GM21825 (cell line): ENCODE measurements at regions not wholly inside any gene's neighbourhood (a gene's known extent, or its start where the extent isn't known, plus 50 kb on each side); places are given as distances from the start of the nearest gene placed in this dataset.

ENCODE experiments used
- ATAC-seq: cut with Tn5 transposase; IDR thresholded peaks from one replicate; pipeline ENCODE4 v1.9.1; 2021; ENCODE audit warnings: mild to moderate bottlenecking, moderate library complexity; ENCODE audit not compliant: unreplicated experiment

DNA sequence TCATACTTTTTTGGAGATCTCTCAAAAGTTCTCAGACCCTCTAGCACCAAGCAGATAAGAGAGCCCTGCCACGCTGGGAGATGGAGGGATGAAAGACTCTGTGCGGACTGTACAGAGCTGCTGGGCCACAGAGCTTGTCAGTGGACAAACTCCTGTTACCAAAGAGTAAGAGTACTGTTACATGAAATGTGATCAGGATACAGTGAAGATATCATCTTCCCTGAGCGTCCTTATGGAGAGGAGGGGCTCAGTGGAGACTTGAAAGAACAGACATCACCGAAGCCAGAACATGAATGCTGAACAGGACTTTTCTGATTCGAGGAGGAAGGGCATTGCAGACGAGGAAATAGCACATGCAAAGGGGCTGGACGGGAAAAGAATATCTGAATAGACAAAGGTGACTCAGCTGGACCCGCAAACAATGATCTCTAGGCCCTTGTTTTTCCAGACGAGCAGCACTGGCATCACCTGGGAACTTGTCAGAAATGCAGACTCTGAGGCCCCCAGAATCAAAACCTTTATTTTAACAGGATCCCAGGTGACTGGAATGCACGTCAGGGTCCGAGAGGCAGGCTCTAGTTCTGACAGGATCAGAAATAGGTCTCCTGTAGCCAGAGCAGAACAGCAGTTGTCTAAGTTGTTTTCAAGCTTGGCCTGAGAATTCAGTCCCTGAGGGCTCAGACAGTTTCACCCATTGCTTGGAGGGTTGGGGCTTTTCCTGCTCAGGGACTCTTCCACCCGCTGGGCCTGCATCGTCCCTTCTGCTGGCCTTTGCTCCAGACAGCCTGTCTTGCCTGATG is 277.9 kb downstream of the RPLP1 start:
- ATAC-seq, result no peak

DNA sequence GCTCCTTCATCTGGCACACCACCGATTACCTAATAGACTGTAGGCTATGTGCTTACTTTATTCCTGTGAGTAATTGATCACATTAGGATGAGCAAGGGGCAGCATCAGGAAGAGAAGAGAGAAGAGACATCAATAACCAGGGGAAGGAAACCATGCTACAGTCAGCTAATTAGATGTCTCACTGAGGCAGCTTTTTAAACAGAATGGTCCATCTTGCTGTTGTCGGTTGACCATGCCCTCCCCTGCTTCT is 278.4 kb downstream of the RPLP1 start:
- ATAC-seq, result no peak

DNA sequence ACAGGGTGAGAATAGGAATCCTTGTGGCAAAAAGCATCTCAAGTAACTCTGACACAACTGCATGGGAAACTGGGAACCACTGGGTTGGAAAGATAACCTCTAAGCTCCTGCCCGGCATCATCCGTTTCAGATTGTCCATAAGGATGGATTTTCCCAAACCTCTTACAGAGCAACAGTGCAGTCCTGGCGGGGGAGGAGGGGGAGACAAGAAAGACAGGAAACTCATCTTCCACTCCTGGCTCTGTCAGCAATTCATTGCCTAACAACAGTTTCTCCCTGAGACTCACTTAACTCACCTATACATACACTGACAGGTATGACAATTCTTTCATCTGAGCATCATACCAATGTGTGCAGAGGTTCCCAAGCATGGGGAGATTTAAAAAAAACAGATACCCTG is 279.0 kb downstream of the RPLP1 start:
- ATAC-seq, result no peak

DNA sequence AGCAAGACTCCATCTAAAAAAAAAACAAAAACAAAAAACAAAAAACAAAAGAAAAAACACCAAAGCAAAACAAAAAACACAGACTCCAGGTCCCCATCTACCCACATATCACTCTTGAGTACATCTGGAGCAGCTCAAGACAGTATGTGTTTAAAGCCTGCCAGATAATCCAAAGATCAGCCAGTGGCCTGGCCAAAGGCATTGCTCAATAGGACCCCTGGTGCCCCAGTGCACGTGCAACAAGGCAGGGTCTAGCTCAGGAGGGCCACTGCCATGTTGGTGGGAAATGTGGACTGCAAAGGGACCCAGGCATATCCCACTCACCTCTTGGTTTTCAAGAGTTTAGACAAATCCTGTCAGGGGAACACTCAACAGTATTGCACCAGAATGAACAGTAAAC is 279.5 kb downstream of the RPLP1 start:
- ATAC-seq, result no peak

DNA sequence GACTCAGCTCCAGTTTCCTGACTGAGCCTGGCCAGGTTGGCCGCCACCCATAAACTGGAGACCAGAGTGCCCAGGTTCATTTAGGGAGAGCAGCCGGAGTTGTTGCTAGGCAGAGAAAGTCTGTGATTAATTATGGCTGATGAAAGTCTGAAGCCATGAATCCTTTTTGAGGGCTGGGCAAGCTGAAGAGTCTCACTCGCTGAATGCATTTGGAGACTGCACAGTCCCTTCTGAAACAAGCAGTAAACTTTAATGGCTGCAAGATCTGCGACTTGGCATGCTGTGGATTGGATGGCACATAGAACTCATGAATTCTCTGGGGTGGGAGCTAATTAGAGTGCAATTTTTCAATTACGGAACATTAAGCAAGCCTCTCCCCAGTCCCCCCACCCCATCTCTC is 282.1 kb downstream of the RPLP1 start:
- ATAC-seq, result no peak

DNA sequence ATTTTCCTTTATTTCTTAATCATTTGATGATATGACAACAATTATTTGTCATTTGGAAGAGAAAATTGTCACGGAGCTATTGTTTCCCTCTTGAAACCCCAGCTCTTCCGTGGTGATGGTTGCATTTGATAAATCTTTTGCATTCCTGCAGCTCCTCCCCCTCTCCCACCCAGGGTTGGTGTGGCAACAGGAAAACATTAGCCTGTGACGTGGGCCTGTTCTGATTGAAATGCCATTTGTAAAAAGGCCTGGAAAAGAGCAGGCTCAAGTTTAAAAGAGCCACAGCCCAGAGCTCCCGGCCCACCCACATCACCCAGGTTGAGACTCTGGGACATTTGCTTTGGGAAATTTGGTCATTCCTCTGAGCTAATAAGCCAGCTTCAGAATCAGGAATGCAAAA is 282.5 kb downstream of the RPLP1 start:
- no peak for ATAC-seq

DNA sequence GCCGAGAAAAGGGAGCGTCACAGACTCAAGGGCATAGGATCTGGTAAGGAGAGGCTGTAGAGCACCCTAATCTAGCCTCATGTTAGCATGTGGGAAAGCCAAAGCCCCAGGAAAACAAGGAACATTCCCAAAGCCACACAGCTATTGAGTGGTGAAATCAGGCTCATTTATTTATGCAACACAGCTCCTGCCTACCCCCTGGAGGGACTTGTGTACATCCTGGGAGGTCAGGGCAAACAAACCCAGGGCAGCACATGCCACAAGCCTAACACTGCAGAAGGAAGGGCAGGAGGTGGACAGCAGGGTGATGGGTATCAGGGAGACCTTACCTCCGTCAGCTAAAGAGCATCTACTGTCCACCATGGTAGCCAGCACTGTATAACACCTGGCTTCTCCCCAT is 283.5 kb downstream of the RPLP1 start:
- no peak for ATAC-seq

DNA sequence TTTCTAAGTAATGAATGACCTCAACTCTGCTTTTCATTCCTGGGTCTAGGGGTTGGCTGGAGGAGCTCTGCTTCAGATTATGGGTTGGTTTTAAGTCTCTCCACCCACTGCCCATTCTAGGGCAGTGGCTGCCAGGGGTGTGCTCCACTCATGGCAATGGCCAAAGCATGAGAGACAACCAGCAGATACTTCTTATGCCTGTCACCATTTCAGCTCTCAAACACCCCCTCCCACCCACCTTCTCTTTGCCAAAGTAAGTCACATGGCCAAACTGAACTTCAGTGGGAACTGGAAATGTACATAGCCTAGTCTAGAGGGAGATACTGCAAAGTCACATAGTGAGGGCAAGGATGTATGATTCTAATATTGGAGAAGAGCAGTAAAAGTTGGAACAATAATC is 285.3 kb downstream of the RPLP1 start:
- no peak for ATAC-seq

DNA sequence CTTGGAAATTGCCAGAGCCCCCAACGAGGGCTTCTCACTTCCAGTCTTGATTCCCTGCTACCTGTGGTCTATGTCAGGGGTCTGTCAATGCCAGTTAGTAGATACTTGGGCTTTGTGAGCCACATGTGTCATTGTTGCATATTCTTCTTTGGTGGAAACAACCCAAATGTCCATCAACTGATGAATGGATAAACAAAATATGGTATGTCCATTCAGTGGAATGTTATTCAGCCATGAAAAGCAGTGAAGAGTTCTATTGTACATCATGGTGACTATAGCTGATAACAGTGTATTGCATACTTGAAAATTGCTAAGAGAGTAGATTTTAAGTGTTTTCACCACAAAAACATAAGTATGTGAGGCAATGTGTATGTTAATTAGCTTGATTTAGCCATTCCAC is 288.1 kb downstream of the RPLP1 start:
- ATAC-seq, result no peak

DNA sequence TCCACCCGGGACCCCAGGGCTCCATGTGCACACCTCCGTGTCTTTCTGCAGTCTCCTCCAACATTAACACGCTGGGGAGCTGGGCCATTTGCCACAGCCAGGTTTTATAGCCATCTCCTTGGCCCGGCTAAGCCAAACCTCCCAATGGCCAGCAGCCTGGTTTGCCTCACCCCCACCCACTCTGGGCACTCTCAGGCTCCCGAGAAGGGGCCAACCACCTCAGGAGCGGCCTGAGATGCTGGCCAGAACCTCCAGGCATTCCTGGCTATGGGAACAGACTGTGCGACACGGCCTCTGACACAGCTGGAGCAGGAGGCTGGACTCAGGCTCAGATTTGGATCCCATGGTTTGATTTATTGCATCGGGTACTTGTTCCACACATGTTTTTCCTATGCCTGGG is 289.7 kb downstream of the RPLP1 start:
- ATAC-seq, result no peak

DNA sequence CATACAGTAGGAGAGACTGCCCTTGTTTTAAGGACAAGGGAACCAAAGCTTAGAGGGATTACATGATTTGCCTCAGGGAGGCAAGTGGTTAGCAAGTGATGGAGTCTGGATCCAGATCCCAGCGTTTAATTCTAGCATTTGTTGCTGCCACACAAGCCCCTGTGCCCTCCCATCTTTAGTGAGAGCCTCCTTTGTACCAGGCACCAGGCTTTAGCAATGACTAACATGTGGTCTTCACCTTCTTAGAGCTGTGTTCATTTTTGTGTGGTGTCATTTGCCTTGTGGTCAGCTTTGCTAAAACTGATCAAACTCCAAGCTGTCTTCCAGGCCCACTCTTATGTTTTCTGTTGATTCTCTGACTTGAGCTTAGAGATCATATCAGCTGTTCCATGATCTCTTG is 290.5 kb downstream of the RPLP1 start:
- no peak for ATAC-seq

DNA sequence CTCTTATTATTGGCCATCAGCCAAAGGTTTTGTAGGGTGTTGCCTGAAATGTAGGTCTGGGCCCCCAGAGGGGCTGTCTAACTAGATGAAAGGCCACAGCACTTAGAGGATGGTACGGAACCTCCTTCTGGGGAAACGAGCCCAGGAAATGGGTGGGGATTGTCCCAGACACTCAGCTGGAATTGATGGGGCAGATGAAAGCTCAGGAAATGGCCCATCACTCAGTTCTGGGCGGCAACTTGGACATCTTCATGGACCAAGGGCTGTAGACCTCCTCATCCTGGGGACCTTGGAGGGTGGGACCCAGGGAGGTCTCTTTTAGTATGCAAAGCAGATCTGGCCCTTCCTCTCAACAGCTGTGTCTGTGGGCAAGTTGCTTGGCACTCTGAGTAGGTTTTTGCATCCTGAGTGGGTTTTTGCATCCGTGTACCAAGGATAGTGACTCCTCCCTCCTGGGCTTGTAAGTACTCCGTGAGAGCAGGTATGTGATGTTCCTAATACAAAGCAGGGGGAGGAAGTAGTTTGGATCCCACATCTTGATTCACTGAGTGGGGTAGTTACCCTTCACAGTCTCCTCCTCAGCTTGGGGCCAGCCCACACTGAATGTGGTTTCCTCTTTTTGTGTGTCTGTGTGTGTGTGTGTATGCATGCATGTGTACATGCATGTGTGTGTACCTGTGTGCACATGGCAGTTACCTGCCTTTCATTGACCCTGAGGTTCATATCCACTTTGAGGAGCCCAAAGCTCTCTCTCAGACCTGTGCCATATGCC is 292.0 kb downstream of the RPLP1 start:
- ATAC-seq, result no peak

DNA sequence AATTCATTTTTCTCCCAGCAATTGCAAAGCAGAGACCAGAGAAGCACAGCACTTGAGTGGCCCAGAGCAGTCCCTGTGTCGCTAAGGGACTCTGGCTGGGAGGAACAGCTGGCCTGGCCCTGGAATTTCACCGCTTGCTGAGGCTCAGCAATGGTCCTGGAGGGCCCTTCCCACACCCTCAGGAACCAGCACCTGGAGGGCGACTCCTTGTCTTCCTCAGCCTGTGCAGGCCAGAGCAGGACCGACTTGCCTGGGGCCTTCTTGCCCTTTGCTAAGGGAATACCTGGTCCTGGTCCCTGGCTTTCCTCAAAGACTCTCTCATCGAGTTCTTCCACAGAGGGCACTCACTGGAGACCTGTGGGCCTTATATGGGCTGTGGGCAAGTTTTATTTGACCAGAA is 294.6 kb downstream of the RPLP1 start:
- ATAC-seq, result no peak

DNA sequence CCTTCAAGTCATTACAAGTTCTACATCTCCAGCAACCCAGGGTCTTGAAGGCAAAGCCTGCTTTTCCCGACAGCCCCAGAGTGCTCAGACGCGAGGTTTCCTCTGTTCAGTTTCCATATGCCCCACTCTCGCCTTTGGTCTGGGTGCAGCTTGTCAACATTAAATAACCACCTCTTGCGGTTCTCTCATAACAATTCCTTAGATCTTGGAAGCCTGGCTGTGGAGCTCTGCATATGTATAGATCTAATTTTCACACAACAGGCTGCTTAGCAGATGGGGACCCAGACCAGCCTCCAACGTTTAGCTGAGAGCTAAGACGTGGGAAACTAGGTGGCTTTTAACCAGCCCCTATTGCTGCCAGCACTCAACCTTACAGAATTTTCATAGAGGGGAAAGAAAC is 295.5 kb downstream of the RPLP1 start:
- ATAC-seq, result no peak

DNA sequence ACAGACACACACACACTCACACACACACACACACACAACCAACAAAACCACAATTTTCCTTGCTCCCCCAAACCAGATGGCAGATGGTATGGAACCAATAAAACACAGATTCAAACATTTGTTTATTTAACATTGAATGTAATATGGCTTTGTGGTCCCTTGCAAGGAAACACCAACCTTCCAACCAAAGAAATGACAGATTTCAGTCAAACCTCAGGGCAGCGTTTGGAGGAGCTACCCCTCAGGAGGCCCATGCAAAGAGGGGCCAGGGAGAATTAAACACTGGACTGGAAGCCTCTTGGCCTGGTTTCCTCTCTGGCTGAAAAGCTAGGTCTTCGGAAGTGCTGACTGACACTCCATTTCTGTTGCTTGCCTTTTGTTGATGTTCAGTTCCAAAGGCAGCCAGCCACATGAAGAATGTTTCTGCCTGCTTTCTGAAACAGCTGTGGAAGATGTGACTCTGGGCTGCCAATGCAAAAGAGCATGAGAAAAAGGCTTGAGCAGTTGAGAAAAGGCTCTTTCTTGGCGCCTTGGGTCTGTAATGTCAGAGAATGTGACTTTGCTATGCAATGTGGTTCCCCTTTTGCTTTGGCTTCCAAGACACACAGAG is 296.1 kb downstream of the RPLP1 start:
- ATAC-seq, result no peak

DNA sequence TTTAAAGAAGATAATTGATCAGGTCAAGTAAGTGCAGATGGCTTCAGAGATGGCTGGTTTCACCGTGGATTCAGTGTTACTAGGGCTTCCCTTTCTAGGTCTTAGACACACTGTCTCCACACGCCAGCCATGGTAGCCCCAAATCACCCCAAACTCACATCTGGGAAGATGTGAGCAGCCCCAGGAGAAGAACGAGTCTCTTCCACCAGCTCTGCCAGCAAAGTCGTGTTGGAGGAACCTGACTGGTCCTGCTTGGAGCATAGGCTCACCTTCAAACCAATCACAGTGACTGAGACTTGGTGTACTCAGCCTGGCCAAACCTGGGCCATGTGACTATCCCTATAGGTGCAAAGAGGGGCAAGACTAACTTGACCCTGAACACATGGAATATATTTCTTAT is 296.7 kb downstream of the RPLP1 start:
- no peak for ATAC-seq

DNA sequence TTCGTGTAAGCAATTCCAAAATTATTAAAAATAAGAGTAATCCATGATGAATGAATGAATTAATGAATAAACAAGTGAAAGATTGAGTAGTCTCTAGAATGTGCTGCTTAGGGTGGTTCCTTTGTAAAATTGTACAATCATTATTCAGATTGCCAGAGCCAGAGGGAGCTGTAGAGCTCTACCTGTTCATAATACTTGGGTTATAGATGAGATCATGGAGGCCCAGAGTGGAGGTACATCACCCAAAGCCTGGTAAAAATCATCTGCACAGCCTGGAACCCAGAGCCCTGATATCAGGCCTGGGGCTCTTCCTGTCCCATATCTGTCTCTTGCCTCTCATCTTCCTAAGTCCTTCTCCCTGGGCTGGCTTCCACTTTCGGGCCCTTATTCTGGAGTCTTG is 297.2 kb downstream of the RPLP1 start:
- ATAC-seq, result no peak

DNA sequence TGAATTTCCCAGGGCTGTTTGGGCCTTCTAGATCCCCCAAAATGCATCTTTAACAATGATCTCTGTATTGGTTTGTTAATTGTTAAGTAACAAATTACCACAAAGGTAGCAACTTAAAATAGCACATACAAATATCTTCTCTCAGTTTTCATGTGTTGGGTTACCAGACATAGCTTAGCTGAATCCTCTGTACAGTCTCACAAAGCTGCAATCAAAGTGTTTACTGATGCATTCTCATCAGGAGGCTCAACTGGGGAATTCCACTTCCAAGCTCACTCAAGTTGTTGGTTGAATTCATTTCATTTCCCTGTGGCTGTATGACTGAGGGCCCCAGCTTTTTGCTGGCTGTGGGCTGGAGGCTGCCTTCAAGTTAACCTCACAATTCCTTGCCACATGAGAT is 297.6 kb downstream of the RPLP1 start:
- ATAC-seq, result no peak

DNA sequence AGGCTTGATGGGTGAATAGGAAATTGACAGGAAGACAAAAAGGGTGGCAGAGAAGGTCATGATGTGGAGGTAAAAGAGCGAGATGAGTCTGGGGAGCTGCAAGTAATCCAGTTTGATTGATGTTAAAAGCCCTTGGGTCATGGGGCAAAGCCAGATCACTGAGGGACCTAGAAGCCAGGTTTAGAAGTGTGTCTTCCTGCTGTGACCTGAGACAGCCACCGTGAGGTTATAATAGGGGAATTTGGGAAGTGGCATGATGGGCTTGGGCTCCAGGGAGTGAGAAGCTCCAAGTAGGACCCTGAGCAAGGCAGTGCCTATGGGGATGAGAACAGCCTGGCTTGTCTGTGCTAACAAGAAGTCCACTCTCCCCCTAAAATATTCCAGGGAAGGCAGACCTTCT is 298.5 kb downstream of the RPLP1 start:
- ATAC-seq, result no peak

DNA sequence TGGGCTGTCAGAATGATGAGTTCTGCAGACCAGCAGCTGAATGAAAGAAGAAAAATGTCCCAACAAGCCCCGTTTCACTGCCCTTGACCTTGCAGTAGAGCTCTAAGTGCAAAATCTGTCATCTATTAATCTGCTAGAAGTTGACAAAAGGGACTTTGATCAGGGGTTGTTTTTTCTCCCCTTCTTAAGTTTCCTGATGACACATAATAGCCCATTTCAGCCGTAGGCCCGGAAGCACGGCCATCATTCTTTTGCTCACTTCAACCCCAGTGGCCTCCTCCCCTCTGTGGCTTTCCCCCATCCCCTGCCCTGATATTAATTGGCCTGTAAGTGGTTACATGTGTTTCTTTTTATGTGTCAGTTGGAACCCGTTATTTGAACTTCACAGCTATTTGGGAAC is 298.9 kb downstream of the RPLP1 start:
- ATAC-seq, result no peak

DNA sequence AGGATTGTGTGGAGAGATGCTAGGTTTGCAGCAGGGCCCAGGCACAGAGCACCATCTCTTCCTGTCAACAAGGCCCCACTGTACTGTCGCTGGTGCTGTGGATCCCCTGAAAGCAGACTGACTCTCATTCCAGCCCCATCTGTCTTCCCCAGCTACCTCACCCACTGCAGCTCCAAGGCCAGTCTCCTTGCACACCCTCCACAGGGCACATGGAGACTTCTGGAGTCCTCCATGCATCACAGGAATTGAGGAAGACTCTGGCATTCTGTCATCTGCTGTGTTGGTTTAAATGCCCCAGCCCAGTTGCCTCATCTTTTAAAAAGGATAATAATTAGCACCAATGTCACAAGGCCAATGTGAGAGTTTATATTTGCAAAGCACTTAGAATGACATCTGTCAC is 301.2 kb downstream of the RPLP1 start:
- no peak for ATAC-seq

DNA sequence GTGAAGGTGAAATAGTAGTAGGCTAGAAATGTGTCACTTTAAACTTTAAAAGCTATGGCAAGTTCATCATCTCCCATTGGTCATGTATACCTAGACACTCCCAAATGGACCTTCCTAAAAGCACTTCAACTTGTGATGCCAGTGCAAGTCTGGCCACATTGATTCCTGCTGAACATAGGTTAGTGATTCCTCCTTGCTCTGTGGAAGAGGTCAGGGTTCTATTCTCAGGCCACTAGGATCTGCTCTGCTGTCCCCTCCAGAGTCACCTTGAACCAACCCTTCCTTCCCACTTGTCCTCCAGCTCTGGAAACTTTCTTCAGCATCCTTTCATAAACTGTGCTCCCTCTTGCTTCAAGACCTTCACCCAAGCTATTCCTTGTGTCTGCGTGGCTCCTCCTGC is 301.7 kb downstream of the RPLP1 start:
- ATAC-seq, result no peak
